HepG2 (cell line): ENCODE measurements at regions not wholly inside any gene's neighbourhood (a gene's known extent, or its start where the extent isn't known, plus 50 kb on each side); places are given as distances from the start of the nearest gene placed in this dataset.

Experiments
- ATAC-seq: fragments of 200-7000 bp; cut with Tn5 transposase; 3 replicates; pipeline ENCODE4 v1.9.1; 2020; ENCODE audit warnings: mild to moderate bottlenecking, moderate library complexity
- BruUV-seq: library from RNA; stranded (reverse); fragments of 400-500 nt; replicated peaks from 2 replicates; lab custom pipeline; 2021; lab: Mats Ljungman, UMichigan
- CTCF ChIA-PET: fragments of 300-600 bp; formaldehyde crosslinking; extraction: SDS; loops from one replicate; lab custom pipeline; 2021; ENCODE audit warnings: low total read pairs, inconsistent platforms, low intra/inter-chr PET ratio; lab: Yijun Ruan, JAX
- POLR2A ChIA-PET: fragments of 350-600 bp; sonication (Branson Sonifier 250); formaldehyde crosslinking; loops from one replicate; lab custom pipeline; 2020; ENCODE audit warnings: antibody characterized with exemption, inconsistent platforms; lab: Yijun Ruan, JAX
- DNase-seq: peaks from one replicate; pipeline ENCODE4 v3.0.0-alpha.2; 2015; ENCODE audit warnings: low spot score
- FAIRE-seq: peaks from 3 replicates; lab custom pipeline; 2011; peaks lifted over from hg19 to GRCh38; lab: Jason Lieb, UNC
- H2AFZ ChIP-seq: one replicate; pipeline ENCODE4 v1.6.1; 2011; ENCODE audit warnings: low read length, inconsistent platforms
- H3K27ac ChIP-seq: fragments of 300-600 bp; 3 replicates; pipeline ENCODE4 v1.8.0; 2011; ENCODE audit warnings: mixed run types, mild to moderate bottlenecking, mixed read lengths, low read length, inconsistent platforms; ENCODE audit not compliant: insufficient read depth; ENCODE audit errors: extremely low read length
- H3K27me3 ChIP-seq, 2 experiments: fragments of 200-600 bp in 1 of 2; 2 replicates in 1 of 2; 3 replicates in 1 of 2; pipeline versions ENCODE4 v1.6.0 to v1.8.0; 2011; ENCODE audit warnings: low read length in 2 of 2, mild to moderate bottlenecking in 2 of 2, moderate library complexity in 2 of 2, inconsistent platforms in 1 of 2; ENCODE audit not compliant: insufficient read depth in 2 of 2, control insufficient read depth in 1 of 2
- H3K36me3 ChIP-seq, 2 experiments: fragments of 200-600 bp in 1 of 2; replicated peaks in 1 of 2; 2 replicates in 1 of 2; 3 replicates in 1 of 2; pipeline versions ENCODE4 v1.5.1 to v1.8.0; 2011; ENCODE audit warnings: low read length in 2 of 2, inconsistent platforms in 1 of 2; ENCODE audit not compliant: insufficient read depth in 2 of 2, control insufficient read depth in 1 of 2
- H3K4me1 ChIP-seq: 2 replicates; pipeline ENCODE4 v1.5.1; 2012; ENCODE audit warnings: low read length, inconsistent platforms; ENCODE audit not compliant: insufficient read depth
- H3K4me2 ChIP-seq: 2 replicates; pipeline ENCODE4 v1.6.0; 2011; ENCODE audit warnings: low read depth, low read length, inconsistent platforms
- H3K4me3 ChIP-seq, 3 experiments: fragments of 200-600 bp in 1 of 3; sonication (generic), shearing (Covaris generic) in 1 of 3; replicated peaks in 1 of 3; 2 replicates each; pipeline ENCODE4 v1.5.1; 2011 to 2016; ENCODE audit warnings: low read length in 3 of 3, inconsistent platforms in 2 of 3, low read depth in 2 of 3, mild to moderate bottlenecking in 2 of 3, control low read depth in 1 of 3, mixed read lengths in 1 of 3; ENCODE audit not compliant: insufficient read depth in 1 of 3
- H3K79me2 ChIP-seq: one replicate; pipeline ENCODE4 v1.6.1; 2011; ENCODE audit warnings: low read length, inconsistent platforms; ENCODE audit not compliant: insufficient read depth
- H3K9ac ChIP-seq: 2 replicates; pipeline ENCODE4 v1.6.0; 2011; ENCODE audit warnings: mild to moderate bottlenecking, low read depth, low read length, inconsistent platforms; ENCODE audit not compliant: insufficient read depth
- H3K9me3 ChIP-seq: 2 replicates; pipeline ENCODE4 v1.5.1; 2012; ENCODE audit warnings: mild to moderate bottlenecking, low read length
- H4K20me1 ChIP-seq: 2 replicates; pipeline ENCODE4 v1.6.0; 2011; ENCODE audit warnings: inconsistent platforms, mild to moderate bottlenecking, low read length, moderate library complexity; ENCODE audit not compliant: insufficient read depth
- CEBPB ChIP-seq: IDR thresholded peaks from 2 replicates; pipeline ENCODE4 v1.6.1; 2011; ENCODE audit warnings: low read depth, low read length, improper control_type of control experiment, borderline replicate concordance
- KAT2B ChIP-seq: fragments of 150-350 bp; IDR thresholded peaks from 2 replicates; pipeline ENCODE4 v1.6.1; 2014; ENCODE audit warnings: low read depth, low read length, borderline replicate concordance
- MBD4 ChIP-seq: IDR thresholded peaks from 2 replicates; pipeline ENCODE4 v1.6.1; 2012; ENCODE audit warnings: low read length, inconsistent platforms, borderline replicate concordance
- MIER3 ChIP-seq: IDR thresholded peaks from 2 replicates; pipeline ENCODE4 v1.6.1; 2016; ENCODE audit warnings: missing compliant biosample characterization, borderline replicate concordance
- MXD4 ChIP-seq: IDR thresholded peaks from 2 replicates; pipeline ENCODE4 v1.6.1; 2016; ENCODE audit warnings: mild to moderate bottlenecking, missing biosample characterization, missing genetic modification reagents
- SALL2 ChIP-seq: sonication (generic); formaldehyde crosslinking; IDR thresholded peaks from 2 replicates; pipeline ENCODE4 v1.8.1; 2023; ENCODE audit warnings: mild to moderate bottlenecking, missing genetic modification reagents, inconsistent platforms
- SSRP1 ChIP-seq: IDR thresholded peaks from 2 replicates; pipeline ENCODE4 v1.6.1; 2016; ENCODE audit warnings: control low read depth
- ZNF337 ChIP-seq: sonication (generic); formaldehyde crosslinking; IDR thresholded peaks from 2 replicates; pipeline ENCODE4 v1.5.1; 2020; ENCODE audit warnings: missing genetic modification reagents, low read depth, mild to moderate bottlenecking, borderline replicate concordance
- ZNF510 ChIP-seq: sonication (generic); formaldehyde crosslinking; IDR thresholded peaks from 2 replicates; pipeline ENCODE4 v1.4.0; 2020; ENCODE audit warnings: low read depth, mild to moderate bottlenecking, missing genetic modification reagents
- ZNF850 ChIP-seq: sonication (generic); formaldehyde crosslinking; conservative IDR thresholded peaks from 2 replicates; pipeline ENCODE4 v1.9.0; 2021; ENCODE audit warnings: mild to moderate bottlenecking, missing genetic modification reagents
- WGBS: methylation state at CpG from one replicate; pipeline ENCODE4 v1.1.6; 2017; ENCODE audit warnings: low lambda C conversion rate; 5-methylcytosine and 5-hydroxymethylcytosine counted together
- in situ Hi-C: cut with HindIII; loops from 2 replicates; pipeline ENCODE4 v1.10.0; 2017; ENCODE audit warnings: low pct_unique_long_range_greater_than_20kb; ENCODE audit not compliant: extremely low pct_ligation_motif_present
- intact Hi-C: fragments of 100-400 bp; cut with micrococcal nuclease; formaldehyde crosslinking; loops from one replicate; pipeline ENCODE4 v1.10.0; 2022; ENCODE audit not compliant: unreplicated experiment
- TF ChIP-seq, protein P1 (sequence below): sonication (generic); formaldehyde crosslinking; IDR thresholded peaks from 2 replicates; pipeline ENCODE4 v1.4.0; 2020; ENCODE audit warnings: missing genetic modification reagents

DNA sequence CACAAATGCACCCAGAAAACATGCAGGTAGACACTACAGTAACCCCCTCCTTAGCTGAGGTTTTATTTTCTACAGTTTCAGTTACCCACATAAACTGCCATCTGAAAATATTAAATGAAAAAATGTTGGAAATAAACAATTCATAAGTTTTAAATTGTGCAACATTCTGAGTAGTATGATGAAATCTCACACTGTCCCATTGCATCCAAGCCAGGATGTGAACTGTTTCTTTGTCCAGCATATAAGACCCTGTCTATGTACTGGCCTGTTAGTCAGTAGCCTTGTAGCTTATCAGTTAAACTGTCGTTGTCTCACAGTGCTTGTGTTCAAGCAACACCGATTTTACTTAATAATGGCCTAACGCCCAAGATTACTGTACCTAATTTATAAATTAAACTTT, 630.5 kb downstream of the ANXA1 start:
- no peak overlapping the region for H3K4me3 ChIP-seq
- in situ Hi-C loops: no loop called here
- ChIA-PET POLR2A (no interaction called here), CTCF (no interaction called here)
- H3K4me2 ChIP-seq: no peak overlapping the region
- no peaks in the 10 kb centered on the region for H3K27me3 ChIP-seq
- no peak for ATAC-seq
- no peaks in the 10 kb centered on the region for H4K20me1 ChIP-seq
- BruUV-seq: no TSS peak
- H2AFZ ChIP-seq: no peak overlapping the region
- H3K4me1 ChIP-seq: no peaks in the 10 kb centered on the region
- H3K9me3 ChIP-seq: no peaks in the 10 kb centered on the region
- H3K9ac ChIP-seq: no peak overlapping the region
- FAIRE-seq: no peak
- no peaks in the 10 kb centered on the region for H3K36me3 ChIP-seq
- H3K27ac ChIP-seq: no peak overlapping the region
- TF ChIP-seq CEBPB (peak; percentile 75), KAT2B (no peak), MBD4 (no peak)
- 0% methylated on average over 3 of the region's 3 CpGs for WGBS
- DNase-seq: no peak
- intact Hi-C loops: no loop called here
- no peaks in the 10 kb centered on the region for H3K79me2 ChIP-seq

DNA sequence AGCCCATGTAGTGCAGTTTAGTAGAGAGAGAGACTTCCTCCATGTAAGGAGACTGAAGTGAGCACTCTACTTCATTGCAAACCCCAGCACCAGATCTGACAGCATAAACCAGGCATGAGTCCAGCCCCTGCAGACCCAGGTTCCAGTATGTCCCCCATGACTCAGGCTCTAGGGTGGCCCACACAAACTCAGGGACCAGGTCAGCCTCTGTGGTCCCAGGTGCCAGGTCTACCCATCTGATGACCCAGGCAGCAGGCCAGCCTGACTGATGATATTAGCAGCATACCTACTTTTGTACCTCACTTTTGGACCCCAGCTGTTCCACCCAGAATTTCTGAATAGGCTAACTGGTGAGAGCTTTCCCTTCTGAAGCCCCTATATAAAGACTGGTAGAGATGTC, 647.8 kb downstream of the ANXA1 start:
- Histone ChIP-seq H3K36me3 (no peaks in the 10 kb centered on the region), H3K4me2 (no peak overlapping the region), H3K9ac (no peak overlapping the region), H3K9me3 (no peaks in the 10 kb centered on the region), H3K4me3 (no peak overlapping the region), H3K4me1 (no peaks in the 10 kb centered on the region), H3K79me2 (no peaks in the 10 kb centered on the region), H2AFZ (no peak overlapping the region), H3K27me3 (no peaks in the 10 kb centered on the region), H3K27ac (no peak overlapping the region), H4K20me1 (no peaks in the 10 kb centered on the region)
- ATAC-seq (no peak), DNase-seq (no peak), FAIRE-seq (no peak)
- TF ChIP-seq SSRP1 (CRISPR knock-in tag): no peak
- no peak for TF ChIP-seq MXD4 (CRISPR knock-in tag)
- TF ChIP-seq MIER3 (CRISPR knock-in tag): no peak
- TF ChIP-seq, protein P1, sequence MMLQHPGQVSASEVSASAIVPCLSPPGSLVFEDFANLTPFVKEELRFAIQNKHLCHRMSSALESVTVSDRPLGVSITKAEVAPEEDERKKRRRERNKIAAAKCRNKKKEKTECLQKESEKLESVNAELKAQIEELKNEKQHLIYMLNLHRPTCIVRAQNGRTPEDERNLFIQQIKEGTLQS (CRISPR knock-in tag): no peak
- no peak for TF ChIP-seq SALL2
- TF ChIP-seq ZNF850 (CRISPR knock-in tag): no peak
- TF ChIP-seq ZNF510 (CRISPR knock-in tag): no peak
- TF ChIP-seq ZNF337 (CRISPR knock-in tag): no peak
- ChIA-PET POLR2A (no interaction called here), CTCF (no interaction called here)
- in situ Hi-C loops: no loop called here
- no TSS peak for BruUV-seq
- intact Hi-C loops: no loop called here
